GM19468 (cell line): ENCODE measurements at regions not wholly inside any gene's neighbourhood (a gene's known extent, or its start where the extent isn't known, plus 50 kb on each side); places are given as distances from the start of the nearest gene placed in this dataset.
"Not testable (repeated sequence)": the region's sequence is repeated elsewhere in the genome, so short reads cannot be mapped to it uniquely, and the experiment has no call there.

Experiments
- ATAC-seq: cut with Tn5 transposase; IDR thresholded peaks from one replicate; pipeline ENCODE4 v1.9.1; 2021; ENCODE audit warnings: mild to moderate bottlenecking, moderate library complexity, moderate number of reproducible peaks; ENCODE audit not compliant: unreplicated experiment; ENCODE audit errors: extremely low read depth

GRCh38 chr5:6134281-6134680, 244.1 kb downstream of the MED10 start:
- no peak for ATAC-seq

- ATAC-seq: no peak
Measured at GRCh38 chr5:6125781-6126180, 252.6 kb downstream of the MED10 start.

DNA sequence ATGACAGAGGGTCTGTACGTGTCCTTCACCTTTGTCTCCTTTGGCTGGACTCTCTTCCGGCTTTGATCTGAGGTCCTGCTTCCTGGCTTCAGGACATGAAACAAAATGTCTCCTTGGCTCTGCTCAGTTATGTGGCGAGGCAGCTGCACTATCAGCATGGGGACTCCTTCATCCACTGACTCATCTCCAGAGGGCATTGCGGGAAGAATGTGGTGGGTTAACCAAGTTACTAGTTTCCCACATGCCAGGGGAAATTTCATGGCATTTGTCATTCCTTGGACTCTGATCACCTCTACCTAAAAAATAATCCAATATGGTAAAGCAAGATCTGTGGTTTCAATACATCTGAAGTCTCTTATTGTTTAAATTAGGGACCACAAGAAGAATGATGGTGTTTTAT, 259.7 kb downstream of the MED10 start:
- no peak for ATAC-seq

GRCh38 chr5:6117212-6117611, 261.1 kb downstream of the MED10 start:
- ATAC-seq: no peak

DNA sequence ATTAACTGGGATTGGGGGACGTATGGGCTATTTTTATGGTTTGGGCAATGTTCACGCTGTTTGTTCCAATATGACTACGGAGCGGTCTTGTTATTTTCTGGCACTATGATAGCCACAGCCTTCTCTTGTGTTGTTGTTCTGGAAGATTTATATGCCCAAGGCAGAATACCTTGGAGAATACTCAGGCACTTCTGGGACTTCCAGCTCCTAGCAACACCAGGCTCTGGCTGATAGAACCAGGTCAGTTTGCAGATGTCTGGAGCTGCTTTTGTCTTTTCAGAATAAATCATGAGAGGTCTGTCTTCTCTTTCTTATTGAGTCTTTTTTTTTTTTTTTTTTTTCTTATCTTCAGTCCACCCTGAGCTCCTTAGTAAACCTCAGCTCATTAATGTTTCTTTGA, 262.5 kb downstream of the MED10 start:
- no peak for ATAC-seq

- no peak for ATAC-seq
Measured at GRCh38 chr5:6112538-6112937, 265.8 kb downstream of the MED10 start.

- ATAC-seq: no peak
Measured at GRCh38 chr5:6112125-6112524, 266.2 kb downstream of the MED10 start.

DNA sequence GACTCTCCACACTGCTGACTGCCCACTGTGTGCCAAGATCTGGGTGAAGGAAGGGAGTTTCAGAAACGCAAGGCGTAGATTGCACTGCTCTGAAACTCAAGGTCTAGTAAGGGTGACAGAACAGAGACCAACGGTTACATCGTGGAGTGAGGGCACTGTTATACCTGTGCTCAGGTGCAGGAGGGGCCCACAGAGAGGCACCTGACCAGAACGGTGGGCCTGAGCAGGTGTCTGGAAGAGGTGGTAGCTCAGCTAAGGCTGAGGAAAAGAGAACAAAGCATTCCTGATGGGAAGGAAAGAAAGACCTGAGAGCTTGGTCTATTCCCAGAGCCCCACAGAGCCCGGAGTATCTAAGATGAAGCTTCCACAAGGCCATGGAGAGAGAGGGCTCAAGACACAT, 267.2 kb downstream of the MED10 start:
- no peak for ATAC-seq

DNA sequence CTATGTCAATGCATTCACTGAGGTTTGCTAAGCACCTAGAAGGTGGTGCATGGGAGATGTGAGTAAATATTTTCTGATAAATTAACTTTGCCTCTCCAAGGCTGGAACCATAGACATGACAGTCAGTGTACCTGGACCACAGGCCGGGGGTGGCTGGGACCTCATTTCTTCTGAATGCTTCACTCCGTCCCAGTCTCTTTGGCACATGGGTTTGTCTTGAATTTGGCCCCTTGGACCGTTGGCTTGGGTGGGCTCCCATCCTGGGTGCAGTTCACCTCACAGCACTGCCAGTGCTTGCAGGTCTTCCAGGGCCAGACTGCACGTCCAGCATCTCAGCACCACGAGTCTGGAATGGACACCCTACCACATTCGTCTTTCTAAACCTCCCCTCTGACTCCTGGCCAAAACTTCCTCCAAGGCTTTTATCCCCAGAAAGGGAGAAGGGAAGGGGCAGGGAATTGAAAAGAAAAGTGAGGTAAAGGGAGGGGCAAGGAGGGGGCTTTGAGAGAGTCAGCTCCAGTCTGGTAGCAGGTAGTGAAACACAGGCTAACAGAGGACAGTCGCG, 267.8 kb downstream of the MED10 start:
- no peak for ATAC-seq

DNA sequence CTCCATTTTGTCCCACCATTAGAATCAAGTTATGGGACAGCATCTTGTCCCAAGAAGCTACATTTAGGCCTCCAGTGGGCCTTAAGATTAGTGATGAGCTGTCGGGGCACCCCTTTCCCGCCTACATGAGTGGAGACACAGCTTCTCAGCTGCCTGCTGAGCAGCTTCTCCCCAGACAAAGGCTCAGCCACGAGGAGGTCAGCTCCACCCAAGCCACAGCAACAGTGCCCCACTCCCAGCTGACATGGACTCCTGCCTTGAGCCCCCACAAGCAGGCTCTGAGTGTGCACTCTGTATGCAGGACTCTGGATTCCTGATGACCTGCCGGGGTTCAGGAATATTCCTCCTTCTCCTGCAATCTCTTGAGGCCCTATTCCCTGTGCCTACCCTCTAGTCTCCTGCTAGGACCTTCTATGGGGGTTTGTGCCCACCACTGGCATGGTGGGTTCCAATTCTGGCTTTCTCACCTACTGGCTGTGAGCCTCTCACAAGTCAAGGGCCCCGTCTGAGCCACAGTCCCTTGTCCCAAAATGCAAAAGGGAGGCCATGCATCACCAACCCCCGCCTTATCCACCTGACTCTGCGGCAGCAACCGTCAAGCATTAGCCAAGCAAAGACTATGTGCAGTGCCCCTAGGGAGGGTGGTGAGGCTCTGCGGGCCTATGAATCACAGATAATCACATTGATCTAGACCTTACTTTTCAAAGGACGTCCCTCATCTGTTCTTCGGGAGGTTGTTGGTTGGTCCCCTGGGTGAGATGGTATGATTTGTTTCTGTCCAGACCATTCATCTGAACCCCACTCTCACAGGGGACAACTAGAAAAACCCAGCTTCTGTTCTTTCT, 269.1 kb downstream of the MED10 start:
- no peak for ATAC-seq

DNA sequence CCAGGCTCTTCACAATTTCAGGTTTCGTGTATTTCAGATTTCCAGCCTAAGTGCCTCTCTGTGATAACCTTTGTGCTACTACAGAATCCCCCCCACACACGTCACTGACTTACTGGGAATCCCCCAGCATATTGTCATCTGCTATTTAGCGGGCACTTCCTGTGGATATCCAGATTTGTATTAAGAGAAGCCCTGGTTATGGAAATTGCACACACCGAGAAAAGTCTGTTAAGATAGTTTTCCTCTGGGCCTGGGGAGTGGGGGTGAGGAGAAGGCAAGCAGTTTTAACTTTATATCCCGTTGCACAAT, 269.9 kb downstream of the MED10 start:
- ATAC-seq: no peak

DNA sequence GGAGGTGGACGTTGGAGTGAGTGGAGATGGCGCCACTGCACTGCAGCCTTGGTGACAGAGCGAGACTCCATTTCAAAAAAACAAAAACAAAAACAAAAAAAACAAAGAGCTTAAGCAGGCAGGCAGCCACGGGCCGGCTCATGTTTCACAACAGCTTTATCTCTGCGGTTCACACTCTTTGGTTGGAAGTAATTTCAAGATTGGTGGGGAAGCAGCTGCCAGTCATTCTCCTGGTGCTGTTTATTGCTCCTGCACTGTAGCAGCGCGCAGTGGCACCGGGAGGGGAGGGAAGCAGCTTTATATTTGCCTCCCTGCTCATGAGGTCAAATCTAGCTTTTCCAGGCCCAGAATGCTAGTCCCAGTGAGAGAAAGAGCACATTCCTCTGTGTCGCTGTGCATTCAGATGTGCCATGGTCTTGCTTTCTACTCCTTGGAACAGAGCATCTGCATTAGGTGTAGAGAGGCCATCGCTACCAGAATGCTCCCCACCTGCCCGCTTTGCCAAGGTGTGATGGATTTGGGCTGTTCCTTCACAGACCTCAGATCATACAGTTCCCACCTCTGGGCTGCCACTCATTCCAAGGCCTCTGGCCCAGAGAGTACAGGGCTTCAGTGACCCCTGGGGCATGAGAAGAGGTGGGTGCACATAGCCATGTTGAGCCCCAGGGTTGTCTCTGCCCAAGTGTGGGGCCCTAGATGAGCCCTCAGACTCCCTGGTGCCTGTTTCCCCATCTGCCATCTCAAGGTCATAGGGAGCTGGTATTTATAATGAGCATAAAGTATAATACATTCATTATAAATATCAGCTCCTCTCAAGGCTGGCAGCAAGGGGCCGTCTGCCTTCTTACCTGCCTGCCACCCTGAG, 270.4 kb downstream of the MED10 start:
- no peak for ATAC-seq

DNA sequence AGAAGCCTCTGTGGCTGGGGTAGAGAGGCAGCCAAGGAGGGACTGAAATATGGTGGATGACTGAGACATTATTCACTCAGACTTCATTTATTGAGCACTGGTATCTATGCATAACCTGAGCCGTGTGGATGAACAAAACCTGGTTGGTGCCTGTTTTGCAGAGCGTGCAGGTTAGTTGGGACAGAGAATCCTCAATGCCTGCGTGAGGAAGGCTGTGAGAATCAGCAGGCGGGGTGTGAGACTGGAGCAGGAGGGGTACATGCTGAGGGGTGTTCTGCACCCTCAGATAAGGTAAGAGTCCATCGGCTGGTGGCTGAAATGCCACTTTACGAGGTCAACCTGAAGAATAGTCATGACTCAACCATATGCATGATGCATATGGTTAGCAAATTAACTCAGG, 271.6 kb downstream of the MED10 start:
- ATAC-seq: no peak

DNA sequence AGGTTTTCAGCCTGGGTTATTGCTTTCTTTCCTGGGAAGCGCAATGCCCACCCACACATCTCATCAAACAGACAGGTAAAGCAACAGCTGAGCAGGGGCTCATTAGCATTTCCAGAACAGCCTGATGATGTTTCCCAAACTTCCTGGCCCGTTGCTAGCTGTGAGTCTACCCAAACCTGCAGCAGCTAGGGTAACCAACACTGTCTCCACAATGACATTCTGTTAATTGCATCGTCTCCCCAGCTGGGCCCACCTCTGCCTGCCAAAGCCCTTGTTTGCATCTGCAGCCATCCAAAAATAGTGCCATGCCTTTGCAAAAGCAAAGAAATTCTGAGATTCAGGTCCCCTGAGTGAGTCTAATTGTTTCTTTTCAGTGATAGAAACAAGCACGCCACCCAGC, 273.0 kb downstream of the MED10 start:
- ATAC-seq: no peak

- ATAC-seq: no peak
Measured at GRCh38 chr5:6096101-6096500, 282.2 kb downstream of the MED10 start.

GRCh38 chr5:6094180-6094579, 284.2 kb downstream of the MED10 start:
- ATAC-seq: not testable (repeated sequence)

DNA sequence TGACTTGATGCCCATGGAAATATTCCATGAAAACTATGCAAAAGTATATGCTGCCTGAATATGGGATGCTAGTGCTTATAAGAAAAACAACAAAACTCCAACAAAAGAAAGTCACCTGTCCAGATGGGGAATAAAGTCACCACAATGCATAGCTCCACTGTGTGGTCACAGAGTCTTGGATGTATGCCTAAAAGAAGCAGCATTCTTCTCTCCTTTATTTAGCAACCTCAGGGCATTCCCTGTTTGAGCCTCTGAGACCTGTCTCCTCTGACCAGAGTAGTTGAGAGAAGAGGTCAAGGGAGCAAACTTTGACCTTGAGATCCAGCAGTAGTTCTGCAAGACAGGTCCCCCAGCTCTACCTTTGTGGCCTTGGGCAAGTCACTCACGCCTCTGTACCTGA, 287.5 kb downstream of the MED10 start:
- ATAC-seq: no peak

DNA sequence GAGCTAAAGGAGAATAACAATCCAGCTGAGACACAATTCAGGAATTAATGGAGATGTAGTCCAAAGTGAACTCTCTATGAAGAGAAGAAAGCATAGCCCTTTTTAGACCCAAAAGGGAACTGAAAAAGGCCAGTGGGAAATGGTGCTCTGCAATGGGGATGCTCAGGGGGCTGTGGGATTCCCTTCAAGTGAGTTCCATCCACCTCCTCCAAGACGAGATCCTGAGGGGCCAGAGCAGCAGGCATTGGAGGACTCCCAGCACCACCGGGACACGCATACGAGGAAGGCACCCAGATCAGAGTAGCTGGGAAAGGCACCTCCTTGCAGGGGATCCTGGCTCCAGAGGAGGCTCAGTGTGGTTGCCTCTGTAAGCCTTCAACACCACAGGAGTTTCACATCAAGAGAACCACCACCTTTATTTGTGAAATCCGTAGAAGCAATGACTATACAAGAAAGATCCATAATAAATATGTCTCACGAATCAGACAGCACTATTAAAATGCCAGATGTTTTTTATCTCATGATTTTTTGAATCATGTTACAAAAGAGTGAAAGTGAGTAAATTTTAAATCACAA, 288.2 kb downstream of the MED10 start:
- ATAC-seq: no peak

DNA sequence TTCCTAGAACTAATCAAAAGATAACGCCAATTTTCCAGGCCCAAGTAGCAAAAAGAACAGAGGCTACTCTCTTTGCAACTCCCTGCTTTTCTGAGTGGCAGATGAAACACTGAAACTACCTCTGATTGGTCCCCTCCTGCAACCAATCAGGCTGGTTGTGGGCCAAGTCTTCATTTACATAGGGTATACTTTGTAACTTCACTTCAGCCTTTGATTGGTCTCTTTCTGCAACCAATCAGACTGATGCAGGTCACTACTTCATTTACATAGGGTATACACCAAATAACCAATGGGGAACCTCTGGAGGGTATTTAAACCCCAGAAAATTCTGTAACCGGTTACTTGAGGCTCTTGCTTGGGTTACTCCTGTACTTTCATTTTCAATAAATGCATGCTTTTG, 289.6 kb downstream of the MED10 start:
- ATAC-seq: no peak

- no peak for ATAC-seq
Measured at GRCh38 chr5:6087576-6087975, 290.8 kb downstream of the MED10 start.

DNA sequence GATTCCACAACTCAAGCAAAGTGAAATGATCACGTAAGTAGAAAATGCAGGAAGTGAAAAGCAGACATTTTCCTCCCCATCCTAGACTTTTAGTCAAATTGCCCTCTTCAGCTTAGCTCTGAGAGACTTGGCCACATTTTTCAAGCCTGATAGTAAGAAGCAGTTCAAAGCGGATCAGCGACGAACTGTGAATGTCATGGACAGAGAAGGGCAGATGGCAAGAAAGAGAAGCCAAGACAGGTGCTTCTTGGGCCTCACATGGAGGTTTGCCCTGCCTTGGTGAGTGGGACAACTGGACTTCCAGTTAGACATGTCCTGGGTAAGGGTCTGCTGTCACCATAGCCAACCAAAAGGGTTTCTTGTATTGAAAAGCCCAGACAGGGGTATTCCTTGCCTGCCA, 291.5 kb downstream of the MED10 start:
- ATAC-seq: no peak
